AG04450 (cell line): ENCODE measurements at regions not wholly inside any gene's neighbourhood (a gene's known extent, or its start where the extent isn't known, plus 50 kb on each side); places are given as distances from the start of the nearest gene placed in this dataset.
"Not testable (repeated sequence)": the region's sequence is repeated elsewhere in the genome, so short reads cannot be mapped to it uniquely, and the experiment has no call there.

Source experiments
- CTCF ChIA-PET: fragments of 300-600, 350-600 bp; formaldehyde crosslinking; extraction: SDS; loops from one replicate; lab custom pipeline; 2022; ENCODE audit warnings: antibody characterized with exemption, inconsistent platforms; lab: Charles Lee
- POLR2A ChIA-PET: fragments of 350-600 bp; formaldehyde crosslinking; extraction: SDS; loops from one replicate; lab custom pipeline; 2021; ENCODE audit warnings: antibody characterized with exemption, inconsistent platforms; lab: Yijun Ruan, JAX
- DNase-seq: peaks from one replicate; pipeline ENCODE4 v3.0.0-alpha.2; 2011; ENCODE audit warnings: low read depth, low spot score
- H3K27ac ChIP-seq: one replicate; pipeline ENCODE4 v1.5.1; 2012; ENCODE audit warnings: low read depth, low read length, control low read depth
- H3K27me3 ChIP-seq: one replicate; pipeline ENCODE4 v1.6.0; 2012; ENCODE audit warnings: low read length; ENCODE audit not compliant: control insufficient read depth, insufficient read depth
- H3K4me3 ChIP-seq: 2 replicates; pipeline ENCODE4 v1.5.1; 2011; ENCODE audit warnings: mild to moderate bottlenecking, low read depth, low read length, control low read depth
- H3K9me3 ChIP-seq: 2 replicates; pipeline ENCODE4 v1.5.1; 2012; ENCODE audit warnings: low read length; ENCODE audit not compliant: control insufficient read depth, insufficient read depth
- CTCF ChIP-seq: IDR thresholded peaks from 2 replicates; pipeline ENCODE4 v1.5.1; 2011; ENCODE audit warnings: low read depth, low read length, control low read depth, inconsistent platforms

- Histone ChIP-seq H3K9me3 (peaks cover 15% of the 10 kb centered on the region), H3K27me3 (no peaks in the 10 kb centered on the region), H3K27ac (no peak overlapping the region), H3K4me3 (no peak overlapping the region)
- no peak for TF ChIP-seq CTCF
- CTCF ChIA-PET = no interaction called here
- POLR2A ChIA-PET = no interaction called here
- no peak for DNase-seq
These were observed 902.6 kb downstream of the C4orf33 start for GRCh38 chr4:129998436-129999150.

GRCh38 chr4:129999156-129999555 lies 903.2 kb downstream of the C4orf33 start:
- Histone ChIP-seq H3K27me3 (no peaks in the 10 kb centered on the region), H3K4me3 (no peak overlapping the region), H3K27ac (no peak overlapping the region), H3K9me3 (peaks cover 15% of the 10 kb centered on the region)
- no peak for DNase-seq
- CTCF ChIA-PET = no interaction called here
- POLR2A ChIA-PET = no interaction called here
- no peak for TF ChIP-seq CTCF

GRCh38 chr4:130008461-130008860 lies 912.5 kb downstream of the C4orf33 start:
- ChIA-PET POLR2A (no interaction called here), CTCF (no interaction called here)
- peaks cover 7% of the 10 kb centered on the region; the same call in 1 of the 2 replicates for H3K9me3 ChIP-seq
- no peak for DNase-seq
- no peaks in the 10 kb centered on the region for H3K27me3 ChIP-seq
- no peak for TF ChIP-seq CTCF
- no peak overlapping the region for H3K27ac ChIP-seq
- H3K4me3 ChIP-seq = no peak overlapping the region

- H3K27me3 ChIP-seq, CTCF ChIA-PET, H3K4me3 ChIP-seq, DNase-seq, POLR2A ChIA-PET, H3K27ac ChIP-seq, H3K9me3 ChIP-seq: not testable (repeated sequence)
These were observed 916.9 kb downstream of the C4orf33 start for GRCh38 chr4:130012806-130013205.

- ChIA-PET CTCF (no interaction called here), POLR2A (no interaction called here)
- DNase-seq = no peak
- H3K27ac ChIP-seq = no peak overlapping the region
- TF ChIP-seq CTCF = no peak
- peaks cover 2% of the 10 kb centered on the region; the same call in 1 of the 2 replicates for H3K9me3 ChIP-seq
- H3K4me3 ChIP-seq = no peak overlapping the region
- H3K27me3 ChIP-seq = no peaks in the 10 kb centered on the region
These were observed 925.8 kb downstream of the C4orf33 start for GRCh38 chr4:130021706-130022105.
